ENCODE measurements at regions not wholly inside any gene's neighbourhood (a gene's known extent, or its start where the extent isn't known, plus 50 kb on each side); places are given as distances from the start of the nearest gene placed in this dataset.

DNA sequence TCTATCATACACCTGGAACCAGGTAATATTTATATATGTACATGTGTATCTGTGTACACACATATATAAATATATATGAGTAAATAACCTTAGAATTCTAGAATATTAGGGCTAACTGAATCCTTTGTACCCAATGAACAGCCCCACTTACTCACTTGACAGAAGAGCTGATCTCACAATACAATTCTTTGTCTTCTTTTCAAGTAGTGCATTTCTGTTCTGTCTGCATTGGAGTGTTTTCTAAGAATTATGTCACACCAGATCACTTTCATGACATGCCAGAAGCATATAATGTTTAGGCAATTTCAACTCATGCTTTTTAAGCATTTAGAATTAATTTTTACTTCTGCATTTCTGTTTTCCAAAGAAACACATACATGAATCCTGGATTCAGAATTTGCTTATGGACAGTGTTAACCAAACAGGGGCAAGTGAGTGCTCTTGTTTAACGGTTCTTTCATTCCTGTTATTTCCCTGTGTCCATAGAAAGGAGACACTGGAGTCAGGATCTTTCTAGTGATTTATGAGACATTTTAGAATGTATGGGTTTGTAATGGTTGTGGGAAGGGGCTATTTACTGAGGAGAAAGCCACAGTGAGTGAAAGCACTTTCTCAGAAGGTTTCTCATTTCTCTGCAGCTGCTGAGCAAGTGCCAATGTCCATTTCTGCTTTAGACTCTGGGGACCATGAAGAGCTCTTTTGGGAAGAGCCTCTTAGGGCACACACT, 123.2 kb downstream of the RMI1 start:
- H3K9me3 ChIP-seq (ENCODE audit: insufficient read depth, low read length), result no peaks in the 10 kb centered on the region
- H3K4me1 ChIP-seq (ENCODE audit: insufficient read depth, insufficient read length), result no peaks in the 10 kb centered on the region
- no peak overlapping the region for H3K4me3 ChIP-seq (ENCODE audit: insufficient read length, low read depth)
- no peak for DNase-seq (ENCODE audit: low read depth, low spot score)
- H3K9ac ChIP-seq (ENCODE audit: insufficient read length, low read depth), result no peak overlapping the region
- no peaks in the 10 kb centered on the region for H3K36me3 ChIP-seq (ENCODE audit: insufficient read depth, insufficient read length, low read length)
- H3K27me3 ChIP-seq (ENCODE audit: insufficient read depth, insufficient read length), result peaks cover 54% of the 10 kb centered on the region
- TF ChIP-seq ZNF274 (IDR thresholded peaks at IDR 0.05; ENCODE audit: low read depth, low read length) (no peak), YY1 (IDR thresholded peaks at IDR 0.05; ENCODE audit: insufficient read depth, insufficient read length) (no peak), SUZ12 (IDR thresholded peaks at IDR 0.05; ENCODE audit: extremely low read depth, insufficient read depth, insufficient read length) (no peak)

DNA sequence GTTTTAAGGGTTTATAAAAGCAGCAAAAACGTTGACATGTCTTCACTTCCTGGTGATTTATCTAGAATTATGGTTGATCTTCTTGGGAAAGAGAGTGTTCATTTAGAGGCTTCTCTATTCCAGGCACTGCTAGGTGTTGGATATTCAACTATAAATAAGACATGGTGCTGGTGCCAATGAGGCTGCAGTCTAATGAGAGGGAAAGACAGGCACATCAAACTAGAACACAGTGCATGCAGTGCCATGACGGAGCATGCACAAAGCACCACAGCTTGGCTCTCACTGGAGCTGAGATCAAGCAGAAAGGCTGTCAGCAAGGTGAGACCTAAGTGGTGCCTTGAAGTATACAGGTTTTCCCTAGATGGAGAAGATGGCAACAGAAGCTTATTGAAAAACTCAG, 126.5 kb downstream of the RMI1 start:
- Histone ChIP-seq H3K27me3 (ENCODE audit: insufficient read depth, insufficient read length) (peaks cover 29% of the 10 kb centered on the region), H3K36me3 (ENCODE audit: insufficient read depth, insufficient read length, low read length) (no peaks in the 10 kb centered on the region), H3K4me3 (ENCODE audit: insufficient read length, low read depth) (no peak overlapping the region), H3K9ac (ENCODE audit: insufficient read length, low read depth) (no peak overlapping the region), H3K4me1 (ENCODE audit: insufficient read depth, insufficient read length) (no peaks in the 10 kb centered on the region), H3K9me3 (ENCODE audit: insufficient read depth, low read length) (no peaks in the 10 kb centered on the region)
- TF ChIP-seq SUZ12 (IDR thresholded peaks at IDR 0.05; ENCODE audit: extremely low read depth, insufficient read depth, insufficient read length) (no peak), YY1 (IDR thresholded peaks at IDR 0.05; ENCODE audit: insufficient read depth, insufficient read length) (no peak), ZNF274 (IDR thresholded peaks at IDR 0.05; ENCODE audit: low read depth, low read length) (no peak)
- DNase-seq (ENCODE audit: low read depth, low spot score), result no peak

DNA sequence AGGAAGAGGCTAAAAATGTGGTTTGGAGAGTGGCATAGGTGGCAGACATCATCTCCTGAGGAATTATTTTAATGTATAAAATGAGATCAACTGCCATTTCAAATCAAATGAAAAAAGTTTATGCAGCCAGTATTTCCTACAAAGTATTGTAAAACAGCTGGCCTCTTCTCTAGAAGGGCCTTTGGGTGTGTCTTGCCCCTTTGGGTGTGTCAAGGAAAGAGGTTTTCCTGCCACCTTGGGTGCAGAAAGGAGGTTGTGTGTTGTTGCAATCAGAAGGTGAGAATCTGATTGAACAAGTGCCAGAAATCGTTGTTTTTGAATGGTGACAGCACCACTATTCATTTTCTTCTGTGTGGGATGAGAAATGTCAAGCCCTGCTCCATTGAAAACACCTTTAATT, 127.4 kb downstream of the RMI1 start:
- peaks cover 20% of the 10 kb centered on the region for H3K27me3 ChIP-seq (ENCODE audit: insufficient read depth, insufficient read length)
- no peaks in the 10 kb centered on the region; the same call in 1 of the 2 replicates for H3K9me3 ChIP-seq (ENCODE audit: insufficient read depth, low read length)
- no peak overlapping the region for H3K9ac ChIP-seq (ENCODE audit: insufficient read length, low read depth)
- TF ChIP-seq SUZ12 (IDR thresholded peaks at IDR 0.05; ENCODE audit: extremely low read depth, insufficient read depth, insufficient read length) (no peak), ZNF274 (IDR thresholded peaks at IDR 0.05; ENCODE audit: low read depth, low read length) (no peak), YY1 (IDR thresholded peaks at IDR 0.05; ENCODE audit: insufficient read depth, insufficient read length) (no peak)
- no peaks in the 10 kb centered on the region for H3K4me1 ChIP-seq (ENCODE audit: insufficient read depth, insufficient read length)
- H3K36me3 ChIP-seq (ENCODE audit: insufficient read depth, insufficient read length, low read length), result no peaks in the 10 kb centered on the region
- H3K4me3 ChIP-seq (ENCODE audit: insufficient read length, low read depth), result no peak overlapping the region
- DNase-seq (ENCODE audit: low read depth, low spot score), result no peak

DNA sequence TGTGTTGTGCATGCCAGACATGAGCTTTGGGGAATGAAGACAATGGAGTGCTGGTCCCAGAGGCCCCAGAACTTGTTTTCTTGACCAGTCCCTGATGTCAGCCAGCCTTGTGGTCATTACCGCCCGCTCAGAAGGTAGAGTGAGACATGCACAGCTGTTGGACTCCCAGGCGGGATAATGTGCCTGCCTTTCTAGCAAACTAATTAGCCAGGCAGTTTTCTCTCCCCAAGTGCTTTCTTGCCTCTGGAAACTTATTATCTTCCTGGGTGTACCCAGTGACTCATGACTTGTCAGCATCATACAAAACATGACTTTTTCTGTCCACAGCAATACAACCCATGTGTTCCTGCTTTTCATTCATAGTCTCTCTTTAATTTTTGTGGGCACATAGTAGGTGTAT, 131.1 kb downstream of the RMI1 start:
- H3K9ac ChIP-seq (ENCODE audit: insufficient read length, low read depth), result no peak overlapping the region
- H3K36me3 ChIP-seq (ENCODE audit: insufficient read depth, insufficient read length, low read length), result no peaks in the 10 kb centered on the region
- TF ChIP-seq YY1 (IDR thresholded peaks at IDR 0.05; ENCODE audit: insufficient read depth, insufficient read length), result no peak
- TF ChIP-seq ZNF274 (IDR thresholded peaks at IDR 0.05; ENCODE audit: low read depth, low read length), result no peak
- no peak for TF ChIP-seq SUZ12 (IDR thresholded peaks at IDR 0.05; ENCODE audit: extremely low read depth, insufficient read depth, insufficient read length)
- peaks cover 2% of the 10 kb centered on the region for H3K27me3 ChIP-seq (ENCODE audit: insufficient read depth, insufficient read length)
- H3K4me1 ChIP-seq (ENCODE audit: insufficient read depth, insufficient read length), result no peaks in the 10 kb centered on the region
- no peak for DNase-seq (ENCODE audit: low read depth, low spot score)
- H3K4me3 ChIP-seq (ENCODE audit: insufficient read length, low read depth), result no peak overlapping the region
- H3K9me3 ChIP-seq (ENCODE audit: insufficient read depth, low read length), result no peaks in the 10 kb centered on the region; the same call in 1 of the 2 replicates

DNA sequence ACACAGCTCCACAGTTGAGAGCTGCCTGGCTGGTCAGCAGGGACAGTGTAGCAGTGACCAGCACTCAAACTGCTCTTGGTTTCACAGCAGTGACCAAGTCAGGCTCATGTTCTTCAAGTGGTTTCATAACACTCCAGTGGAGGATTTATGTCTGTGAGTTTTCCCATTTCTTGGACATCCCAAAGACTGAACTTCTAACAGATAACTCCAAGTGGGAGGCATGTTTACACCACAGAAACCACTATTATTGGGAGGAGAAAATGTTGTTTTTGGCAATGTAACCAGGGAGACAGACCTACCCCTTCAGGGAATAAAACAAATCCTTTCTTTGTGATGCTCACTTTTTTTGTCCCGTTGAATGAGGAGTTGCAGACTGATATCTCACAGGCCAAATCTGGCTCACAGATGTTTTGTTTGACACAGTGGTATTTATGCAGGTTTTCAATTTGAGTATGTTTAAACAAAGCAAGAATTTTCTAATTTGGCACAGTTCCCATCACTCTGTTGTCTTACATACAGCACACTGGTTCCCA, 141.5 kb downstream of the RMI1 start:
- no peaks in the 10 kb centered on the region for H3K9me3 ChIP-seq (ENCODE audit: insufficient read depth, low read length)
- H3K36me3 ChIP-seq (ENCODE audit: insufficient read depth, insufficient read length, low read length), result no peaks in the 10 kb centered on the region
- no peak overlapping the region for H3K4me3 ChIP-seq (ENCODE audit: insufficient read length, low read depth)
- no peak for DNase-seq (ENCODE audit: low read depth, low spot score)
- no peaks in the 10 kb centered on the region for H3K4me1 ChIP-seq (ENCODE audit: insufficient read depth, insufficient read length)
- TF ChIP-seq YY1 (IDR thresholded peaks at IDR 0.05; ENCODE audit: insufficient read depth, insufficient read length) (no peak), ZNF274 (IDR thresholded peaks at IDR 0.05; ENCODE audit: low read depth, low read length) (no peak), SUZ12 (IDR thresholded peaks at IDR 0.05; ENCODE audit: extremely low read depth, insufficient read depth, insufficient read length) (no peak)
- H3K9ac ChIP-seq (ENCODE audit: insufficient read length, low read depth), result no peak overlapping the region
- H3K27me3 ChIP-seq (ENCODE audit: insufficient read depth, insufficient read length), result no peaks in the 10 kb centered on the region

DNA sequence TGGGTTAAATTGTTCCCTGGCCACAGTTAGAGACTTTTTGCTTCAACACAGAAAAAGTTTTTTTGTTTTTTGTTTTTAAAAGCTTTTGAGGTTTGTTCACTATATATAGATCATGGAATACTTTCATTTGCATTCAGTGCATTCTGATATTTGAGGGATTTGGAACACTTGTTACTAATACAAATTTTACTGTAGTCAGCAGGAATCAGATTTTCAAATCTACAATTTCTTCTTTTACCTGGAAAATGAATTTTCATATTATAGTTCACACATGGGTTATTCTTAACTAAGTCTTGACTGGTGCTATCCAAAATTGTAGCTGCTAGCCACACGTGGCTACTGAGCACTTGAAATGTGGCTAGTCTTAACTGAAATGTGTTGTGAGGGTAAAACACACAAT, 142.0 kb downstream of the RMI1 start:
- no peak overlapping the region for H3K4me3 ChIP-seq (ENCODE audit: insufficient read length, low read depth)
- H3K36me3 ChIP-seq (ENCODE audit: insufficient read depth, insufficient read length, low read length), result no peaks in the 10 kb centered on the region
- H3K4me1 ChIP-seq (ENCODE audit: insufficient read depth, insufficient read length), result no peaks in the 10 kb centered on the region
- no peak for TF ChIP-seq YY1 (IDR thresholded peaks at IDR 0.05; ENCODE audit: insufficient read depth, insufficient read length)
- no peak for TF ChIP-seq ZNF274 (IDR thresholded peaks at IDR 0.05; ENCODE audit: low read depth, low read length)
- TF ChIP-seq SUZ12 (IDR thresholded peaks at IDR 0.05; ENCODE audit: extremely low read depth, insufficient read depth, insufficient read length), result no peak
- H3K9ac ChIP-seq (ENCODE audit: insufficient read length, low read depth), result no peak overlapping the region
- no peaks in the 10 kb centered on the region for H3K27me3 ChIP-seq (ENCODE audit: insufficient read depth, insufficient read length)
- no peaks in the 10 kb centered on the region for H3K9me3 ChIP-seq (ENCODE audit: insufficient read depth, low read length)
- no peak for DNase-seq (ENCODE audit: low read depth, low spot score)

DNA sequence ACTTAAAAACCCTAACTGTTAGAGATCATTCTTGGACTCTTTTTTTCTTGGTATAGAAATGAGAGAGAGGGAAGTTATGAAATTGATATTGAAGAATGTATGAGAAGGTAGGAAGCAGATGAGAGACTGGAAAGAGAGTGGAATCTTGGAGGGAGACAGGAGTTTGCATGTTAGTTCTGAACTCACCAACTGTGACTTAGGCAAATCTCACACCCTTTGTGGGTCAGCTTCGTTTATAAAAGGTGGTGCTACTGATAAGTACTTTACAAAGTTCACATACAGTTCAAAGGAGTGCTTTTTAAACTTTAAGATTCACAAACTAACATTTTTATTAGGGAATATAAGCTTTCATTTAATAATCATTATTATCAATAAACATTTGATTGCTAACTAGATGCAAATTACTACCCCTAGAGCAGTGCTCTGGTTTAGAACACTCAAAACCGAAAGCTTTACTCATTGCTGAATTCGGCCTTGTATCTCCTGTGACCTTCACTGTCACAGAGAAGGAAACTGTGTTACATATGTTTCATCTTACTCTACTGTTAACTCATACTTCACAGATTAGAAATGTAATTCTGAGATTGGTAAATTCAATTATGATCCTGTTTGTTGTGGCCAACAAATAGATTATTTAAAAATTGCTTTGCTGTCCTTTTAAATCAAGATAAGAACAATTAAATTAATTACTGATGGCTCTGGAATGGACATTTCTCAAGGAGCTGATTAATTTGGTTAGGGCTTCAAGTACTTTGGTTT, 143.2 kb downstream of the RMI1 start:
- DNase-seq (ENCODE audit: low read depth, low spot score), result no peak
- Histone ChIP-seq H3K4me1 (ENCODE audit: insufficient read depth, insufficient read length) (no peaks in the 10 kb centered on the region), H3K9me3 (ENCODE audit: insufficient read depth, low read length) (no peaks in the 10 kb centered on the region), H3K36me3 (ENCODE audit: insufficient read depth, insufficient read length, low read length) (no peaks in the 10 kb centered on the region), H3K4me3 (ENCODE audit: insufficient read length, low read depth) (no peak overlapping the region), H3K9ac (ENCODE audit: insufficient read length, low read depth) (no peak overlapping the region), H3K27me3 (ENCODE audit: insufficient read depth, insufficient read length) (no peaks in the 10 kb centered on the region)
- TF ChIP-seq SUZ12 (IDR thresholded peaks at IDR 0.05; ENCODE audit: extremely low read depth, insufficient read depth, insufficient read length) (no peak), YY1 (IDR thresholded peaks at IDR 0.05; ENCODE audit: insufficient read depth, insufficient read length) (no peak), ZNF274 (IDR thresholded peaks at IDR 0.05; ENCODE audit: low read depth, low read length) (no peak)
